Glutamatergic neuron (in vitro differentiated cells): ENCODE measurements at regions not wholly inside any gene's neighbourhood (a gene's known extent, or its start where the extent isn't known, plus 50 kb on each side); places are given as distances from the start of the nearest gene placed in this dataset.
"Not testable (repeated sequence)": the region's sequence is repeated elsewhere in the genome, so short reads cannot be mapped to it uniquely, and the experiment has no call there.

Experiments used
- DNase-seq: peaks from one replicate; pipeline ENCODE4 v3.0.0; 2022
- H3K27ac Mint-ChIP-seq: one replicate; pipeline ENCODE4 v1.8.0; 2020; ENCODE audit warnings: mild to moderate bottlenecking, mixed read lengths, inconsistent platforms; ENCODE audit not compliant: unreplicated experiment
- H3K27me3 Mint-ChIP-seq: one replicate; pipeline ENCODE4 v1.8.0; 2020; ENCODE audit warnings: mild to moderate bottlenecking, moderate library complexity, mixed read lengths, inconsistent platforms; ENCODE audit not compliant: unreplicated experiment
- H3K36me3 Mint-ChIP-seq: one replicate; pipeline ENCODE4 v1.8.0; 2020; ENCODE audit warnings: mild to moderate bottlenecking, mixed read lengths, inconsistent platforms; ENCODE audit not compliant: unreplicated experiment
- H3K4me1 Mint-ChIP-seq: one replicate; pipeline ENCODE4 v1.8.0; 2020; ENCODE audit warnings: mild to moderate bottlenecking, low read depth, mixed read lengths, inconsistent platforms; ENCODE audit not compliant: unreplicated experiment
- H3K4me3 Mint-ChIP-seq: one replicate; pipeline ENCODE4 v1.8.0; 2020; ENCODE audit warnings: mild to moderate bottlenecking, mixed read lengths, inconsistent platforms; ENCODE audit not compliant: unreplicated experiment
- H3K9me3 Mint-ChIP-seq: one replicate; pipeline ENCODE4 v1.8.0; 2020; ENCODE audit warnings: mild to moderate bottlenecking, moderate library complexity, mixed read lengths, inconsistent platforms; ENCODE audit not compliant: unreplicated experiment
- TF ChIP-seq, protein P1 (sequence below): fragments of 200-600 bp; sonication (generic); IDR thresholded peaks from one replicate; pipeline ENCODE4 v1.5.0; 2021; ENCODE audit not compliant: partially characterized antibody, unreplicated experiment

DNA sequence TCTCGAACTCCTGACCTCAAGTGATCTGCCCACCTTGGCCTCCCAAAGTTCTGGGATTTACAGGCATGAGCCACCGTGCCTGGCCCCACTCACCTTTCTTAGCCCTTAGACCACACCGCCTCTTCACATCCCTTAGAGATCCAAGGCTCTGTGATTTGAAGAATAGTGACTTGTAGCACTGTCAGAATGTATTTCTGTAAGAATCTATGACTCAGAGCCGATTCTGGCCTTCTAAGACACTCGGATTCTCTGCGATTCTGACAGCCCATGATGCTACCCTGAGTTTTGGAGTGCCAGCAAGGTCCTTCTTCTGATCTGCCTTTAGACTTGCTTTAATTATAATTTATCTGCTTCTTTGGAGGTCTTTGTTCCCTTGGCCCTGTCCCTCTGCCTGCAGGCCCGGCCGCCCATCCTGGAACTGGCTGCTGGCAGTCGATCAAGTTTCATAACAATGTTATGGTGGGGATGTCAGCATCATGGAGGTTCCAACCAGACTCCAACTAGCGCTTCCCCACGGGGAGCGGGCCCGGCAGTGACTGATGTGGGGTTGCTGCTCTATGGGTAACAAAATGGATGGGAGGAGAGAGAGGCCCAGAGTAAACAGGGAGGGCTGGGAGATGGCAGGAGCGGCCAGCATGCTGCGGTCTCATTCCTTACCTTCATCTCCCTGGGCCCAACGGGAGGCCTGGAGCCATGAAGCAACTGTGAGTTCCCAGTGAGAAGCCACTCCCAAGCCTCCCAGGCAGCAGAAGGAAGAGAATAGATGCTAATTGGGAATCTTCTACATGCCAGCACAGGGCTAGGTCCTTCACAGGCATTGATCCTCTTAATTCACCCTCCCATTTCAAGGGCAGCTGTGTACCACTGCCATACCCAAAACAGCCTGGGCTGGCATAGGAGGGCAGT is 55.7 kb upstream of the RASD2 start:
- H3K27ac Mint-ChIP-seq, result no peak overlapping the region
- DNase-seq, result no peak
- H3K9me3 Mint-ChIP-seq, result peaks cover 8% of the 10 kb centered on the region
- peaks cover 10% of the 10 kb centered on the region for H3K27me3 Mint-ChIP-seq
- no peaks in the 10 kb centered on the region for H3K36me3 Mint-ChIP-seq
- H3K4me1 Mint-ChIP-seq, result peaks cover 8% of the 10 kb centered on the region
- H3K4me3 Mint-ChIP-seq, result no peak overlapping the region
- TF ChIP-seq, protein P1, sequence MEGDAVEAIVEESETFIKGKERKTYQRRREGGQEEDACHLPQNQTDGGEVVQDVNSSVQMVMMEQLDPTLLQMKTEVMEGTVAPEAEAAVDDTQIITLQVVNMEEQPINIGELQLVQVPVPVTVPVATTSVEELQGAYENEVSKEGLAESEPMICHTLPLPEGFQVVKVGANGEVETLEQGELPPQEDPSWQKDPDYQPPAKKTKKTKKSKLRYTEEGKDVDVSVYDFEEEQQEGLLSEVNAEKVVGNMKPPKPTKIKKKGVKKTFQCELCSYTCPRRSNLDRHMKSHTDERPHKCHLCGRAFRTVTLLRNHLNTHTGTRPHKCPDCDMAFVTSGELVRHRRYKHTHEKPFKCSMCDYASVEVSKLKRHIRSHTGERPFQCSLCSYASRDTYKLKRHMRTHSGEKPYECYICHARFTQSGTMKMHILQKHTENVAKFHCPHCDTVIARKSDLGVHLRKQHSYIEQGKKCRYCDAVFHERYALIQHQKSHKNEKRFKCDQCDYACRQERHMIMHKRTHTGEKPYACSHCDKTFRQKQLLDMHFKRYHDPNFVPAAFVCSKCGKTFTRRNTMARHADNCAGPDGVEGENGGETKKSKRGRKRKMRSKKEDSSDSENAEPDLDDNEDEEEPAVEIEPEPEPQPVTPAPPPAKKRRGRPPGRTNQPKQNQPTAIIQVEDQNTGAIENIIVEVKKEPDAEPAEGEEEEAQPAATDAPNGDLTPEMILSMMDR, result no peak

DNA sequence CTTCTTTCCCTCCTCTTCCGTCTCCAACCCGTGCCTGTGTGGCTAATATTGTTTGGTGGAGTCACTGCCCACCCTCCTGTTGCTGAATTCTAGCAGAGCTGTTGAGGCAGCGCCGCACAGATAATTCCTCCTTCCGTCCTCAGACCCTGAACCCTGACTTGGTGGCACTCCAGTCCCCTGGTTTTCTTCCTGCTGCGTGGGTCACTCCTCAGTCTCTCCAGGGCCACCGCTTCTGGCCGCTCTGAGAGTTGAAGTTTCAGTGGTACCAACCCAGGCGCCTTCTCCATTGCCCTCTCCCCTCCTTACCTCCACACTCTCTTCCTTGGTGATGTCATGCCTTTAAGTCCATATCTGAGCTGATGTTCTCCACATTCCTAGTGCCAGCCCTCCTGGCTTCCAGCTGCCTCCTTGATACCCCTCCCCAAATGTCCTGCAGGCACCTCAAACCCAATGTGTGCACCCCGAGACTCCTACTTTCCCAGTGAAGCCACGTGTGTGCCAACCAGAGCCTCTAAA is 54.5 kb upstream of the RASD2 start:
- Mint-ChIP-seq H3K36me3 (no peaks in the 10 kb centered on the region), H3K9me3 (peaks cover 6% of the 10 kb centered on the region), H3K4me3 (no peak overlapping the region), H3K27ac (no peak overlapping the region), H3K27me3 (peaks cover 14% of the 10 kb centered on the region), H3K4me1 (peaks cover 4% of the 10 kb centered on the region)
- no peak for DNase-seq
- TF ChIP-seq, protein P1, result no peak

DNA sequence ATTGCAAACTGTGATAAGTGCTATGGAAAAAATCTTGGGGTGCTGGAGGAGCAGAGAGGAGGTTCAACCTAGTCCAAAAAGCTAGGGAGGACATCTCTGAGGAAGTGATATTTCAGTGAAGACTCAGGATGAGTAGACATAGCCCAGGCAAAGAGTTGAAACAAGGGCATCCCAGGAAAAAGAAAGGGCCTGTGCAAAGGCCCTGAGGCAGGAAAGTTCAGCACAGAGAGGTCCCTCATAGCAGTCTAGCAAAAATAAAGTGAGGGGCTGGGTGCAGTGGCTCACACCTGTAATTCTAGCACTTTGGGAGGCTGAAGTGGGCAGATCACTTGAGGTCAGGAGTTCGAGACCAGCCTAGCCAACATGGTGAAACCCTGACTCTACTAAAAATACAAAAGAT is 53.0 kb upstream of the RASD2 start:
- H3K27ac Mint-ChIP-seq, DNase-seq, H3K9me3 Mint-ChIP-seq, H3K4me1 Mint-ChIP-seq, H3K36me3 Mint-ChIP-seq, H3K4me3 Mint-ChIP-seq: not testable (repeated sequence)
- H3K27me3 Mint-ChIP-seq, result peaks cover 17% of the 10 kb centered on the region

DNA sequence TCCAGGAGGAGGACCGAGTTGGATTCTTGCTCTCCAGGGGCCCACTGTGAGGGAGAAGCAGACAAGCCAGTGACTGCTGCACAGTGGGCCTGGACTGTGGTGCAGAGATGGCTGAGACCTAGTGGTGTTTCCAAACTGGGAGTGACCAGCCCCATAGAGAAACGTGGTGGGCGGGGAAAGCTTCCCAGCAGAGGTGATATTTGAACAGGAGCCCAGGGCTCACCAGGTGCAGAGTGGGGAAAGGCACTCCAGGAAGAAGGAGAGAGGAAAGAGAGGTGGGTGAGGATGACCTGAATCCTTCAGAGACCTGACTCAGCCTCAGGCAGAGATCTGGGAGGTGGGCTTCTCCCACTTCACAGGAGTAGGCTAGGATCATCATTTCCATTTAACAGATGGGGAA is 52.1 kb upstream of the RASD2 start:
- TF ChIP-seq, protein P1, result no peak
- H3K36me3 Mint-ChIP-seq, result no peaks in the 10 kb centered on the region
- peaks cover 7% of the 10 kb centered on the region for H3K9me3 Mint-ChIP-seq
- no peak for DNase-seq
- no peak overlapping the region for H3K4me3 Mint-ChIP-seq
- H3K4me1 Mint-ChIP-seq, result peaks cover 4% of the 10 kb centered on the region
- peak overlapping the region; percentile 59 for H3K27ac Mint-ChIP-seq
- H3K27me3 Mint-ChIP-seq, result peaks cover 17% of the 10 kb centered on the region

DNA sequence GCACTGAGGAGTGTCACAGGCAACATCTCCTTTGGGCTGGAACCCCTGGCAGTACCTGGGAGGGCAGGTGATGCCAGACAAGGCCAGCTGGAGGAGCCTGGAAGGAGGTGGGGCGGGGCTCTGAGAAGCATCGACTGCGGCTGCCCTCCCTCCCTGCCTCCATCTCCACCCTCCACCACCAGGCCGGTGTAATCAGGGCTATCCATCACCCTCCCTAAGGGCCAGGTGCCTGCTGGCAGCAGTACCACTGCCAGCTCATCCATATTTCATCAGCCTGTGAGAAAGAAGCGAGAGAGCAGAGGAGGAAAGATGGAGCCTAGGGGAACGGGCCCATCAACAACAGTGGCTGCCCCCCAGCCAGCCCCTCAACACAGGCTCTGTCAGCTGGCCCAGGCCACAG is 51.4 kb upstream of the RASD2 start:
- H3K27ac Mint-ChIP-seq, result no peak overlapping the region
- no peaks in the 10 kb centered on the region for H3K36me3 Mint-ChIP-seq
- H3K4me1 Mint-ChIP-seq, result peaks cover 4% of the 10 kb centered on the region
- no peak overlapping the region for H3K4me3 Mint-ChIP-seq
- TF ChIP-seq, protein P1, result no peak
- peaks cover 22% of the 10 kb centered on the region for H3K27me3 Mint-ChIP-seq
- H3K9me3 Mint-ChIP-seq, result peaks cover 9% of the 10 kb centered on the region
- peak; percentile 42 for DNase-seq
